ENCODE measurements at regions not wholly inside any gene's neighbourhood (a gene's known extent, or its start where the extent isn't known, plus 50 kb on each side); places are given as distances from the start of the nearest gene placed in this dataset.

- POLR2A ChIA-PET, result no interaction called here
These were observed 179.2 kb upstream of the FERMT1 start for GRCh38 chr20:6302041-6302440.

DNA sequence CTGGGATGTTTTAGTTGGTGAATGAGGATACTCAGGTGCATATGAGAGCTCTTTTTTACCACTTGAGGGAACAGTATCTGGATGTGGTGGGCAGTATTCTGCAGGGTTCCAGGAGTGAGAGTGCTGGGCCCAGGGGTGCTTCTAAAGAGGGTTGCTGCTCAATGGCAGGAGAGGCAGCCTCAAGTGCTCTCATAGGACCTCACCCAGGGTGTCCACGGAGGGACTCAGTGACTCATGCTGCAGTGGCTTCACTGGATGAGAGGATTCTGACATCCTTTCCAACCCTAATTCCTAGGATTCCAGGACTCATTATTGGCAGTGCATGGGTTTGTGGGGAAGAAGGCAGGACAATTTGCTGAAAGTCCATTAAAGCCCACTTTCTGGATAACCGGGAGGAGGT is 176.6 kb upstream of the FERMT1 start:
- no peak for ATAC-seq
- no peak for DNase-seq (ENCODE audit: low read depth in 1 of 2, low spot score in 1 of 2)
- WGBS (ENCODE audit: missing lambda C conversion rate), result 0% methylated on average over 2 of the region's 2 CpGs
- Histone ChIP-seq H3K4me1 (no peaks in the 10 kb centered on the region), H3K9me3 (no peaks in the 10 kb centered on the region), H3K4me2 (no peak overlapping the region), H3K27ac (no peak overlapping the region), H3K4me3 (no peak overlapping the region)
- POLR2A ChIA-PET, result no interaction called here
- CTCF ChIA-PET, result no interaction called here
- FAIRE-seq, result no peak
- TF ChIP-seq HOXB13 (CRISPR knock-in tag; IDR thresholded peaks at IDR 0.05; ENCODE audit: low read depth) (no peak), HMGXB4 (CRISPR knock-in tag; IDR thresholded peaks at IDR 0.05; ENCODE audit: borderline replicate concordance) (no peak), MAZ (IDR thresholded peaks at IDR 0.05; ENCODE audit: borderline replicate concordance, low read depth, low read length) (no peak), CBX8 (IDR thresholded peaks at IDR 0.05) (no peak), ATOH8 (CRISPR knock-in tag; IDR thresholded peaks at IDR 0.05; ENCODE audit: low read depth) (no peak), TFCP2L1 (CRISPR knock-in tag; IDR thresholded peaks at IDR 0.05) (no peak), ELK1 (IDR thresholded peaks at IDR 0.05; ENCODE audit: low read depth, low read length) (no peak)

More at GRCh38 chr20:6302041-6302440, 179.2 kb upstream of the FERMT1 start:
- Histone ChIP-seq H3K4me2 (no peak overlapping the region), H3K4me1 (no peaks in the 10 kb centered on the region), H3K9me3 (no peaks in the 10 kb centered on the region), H3K4me3 (no peak overlapping the region), H3K27ac (no peak overlapping the region)
- FAIRE-seq, result no peak
- ATAC-seq, result no peak
- CTCF ChIA-PET, result no interaction called here
- no peak for TF ChIP-seq GATA3 (IDR thresholded peaks at IDR 0.05; ENCODE audit: borderline replicate concordance)
- TF ChIP-seq, protein P1, sequence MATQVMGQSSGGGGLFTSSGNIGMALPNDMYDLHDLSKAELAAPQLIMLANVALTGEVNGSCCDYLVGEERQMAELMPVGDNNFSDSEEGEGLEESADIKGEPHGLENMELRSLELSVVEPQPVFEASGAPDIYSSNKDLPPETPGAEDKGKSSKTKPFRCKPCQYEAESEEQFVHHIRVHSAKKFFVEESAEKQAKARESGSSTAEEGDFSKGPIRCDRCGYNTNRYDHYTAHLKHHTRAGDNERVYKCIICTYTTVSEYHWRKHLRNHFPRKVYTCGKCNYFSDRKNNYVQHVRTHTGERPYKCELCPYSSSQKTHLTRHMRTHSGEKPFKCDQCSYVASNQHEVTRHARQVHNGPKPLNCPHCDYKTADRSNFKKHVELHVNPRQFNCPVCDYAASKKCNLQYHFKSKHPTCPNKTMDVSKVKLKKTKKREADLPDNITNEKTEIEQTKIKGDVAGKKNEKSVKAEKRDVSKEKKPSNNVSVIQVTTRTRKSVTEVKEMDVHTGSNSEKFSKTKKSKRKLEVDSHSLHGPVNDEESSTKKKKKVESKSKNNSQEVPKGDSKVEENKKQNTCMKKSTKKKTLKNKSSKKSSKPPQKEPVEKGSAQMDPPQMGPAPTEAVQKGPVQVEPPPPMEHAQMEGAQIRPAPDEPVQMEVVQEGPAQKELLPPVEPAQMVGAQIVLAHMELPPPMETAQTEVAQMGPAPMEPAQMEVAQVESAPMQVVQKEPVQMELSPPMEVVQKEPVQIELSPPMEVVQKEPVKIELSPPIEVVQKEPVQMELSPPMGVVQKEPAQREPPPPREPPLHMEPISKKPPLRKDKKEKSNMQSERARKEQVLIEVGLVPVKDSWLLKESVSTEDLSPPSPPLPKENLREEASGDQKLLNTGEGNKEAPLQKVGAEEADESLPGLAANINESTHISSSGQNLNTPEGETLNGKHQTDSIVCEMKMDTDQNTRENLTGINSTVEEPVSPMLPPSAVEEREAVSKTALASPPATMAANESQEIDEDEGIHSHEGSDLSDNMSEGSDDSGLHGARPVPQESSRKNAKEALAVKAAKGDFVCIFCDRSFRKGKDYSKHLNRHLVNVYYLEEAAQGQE (IDR thresholded peaks at IDR 0.05), result no peak
- no peak for TF ChIP-seq JUNB (IDR thresholded peaks at IDR 0.05)
- TF ChIP-seq, protein P2, sequence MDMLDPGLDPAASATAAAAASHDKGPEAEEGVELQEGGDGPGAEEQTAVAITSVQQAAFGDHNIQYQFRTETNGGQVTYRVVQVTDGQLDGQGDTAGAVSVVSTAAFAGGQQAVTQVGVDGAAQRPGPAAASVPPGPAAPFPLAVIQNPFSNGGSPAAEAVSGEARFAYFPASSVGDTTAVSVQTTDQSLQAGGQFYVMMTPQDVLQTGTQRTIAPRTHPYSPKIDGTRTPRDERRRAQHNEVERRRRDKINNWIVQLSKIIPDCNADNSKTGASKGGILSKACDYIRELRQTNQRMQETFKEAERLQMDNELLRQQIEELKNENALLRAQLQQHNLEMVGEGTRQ (IDR thresholded peaks at IDR 0.05), result no peak
- no peak for TF ChIP-seq HMGXB4 (CRISPR knock-in tag; IDR thresholded peaks at IDR 0.05; ENCODE audit: borderline replicate concordance)
- no peak for TF ChIP-seq PHF8 (IDR thresholded peaks at IDR 0.05; ENCODE audit: borderline replicate concordance, low read depth)
- no peak for TF ChIP-seq ATOH8 (CRISPR knock-in tag; IDR thresholded peaks at IDR 0.05; ENCODE audit: low read depth)
- no peak for TF ChIP-seq POLR2AphosphoS2 (conservative IDR thresholded peaks at IDR 0.05; ENCODE audit: low read length)
- no peak for TF ChIP-seq MAFK (IDR thresholded peaks at IDR 0.05; ENCODE audit: partially characterized antibody)
- TF ChIP-seq, protein P3, sequence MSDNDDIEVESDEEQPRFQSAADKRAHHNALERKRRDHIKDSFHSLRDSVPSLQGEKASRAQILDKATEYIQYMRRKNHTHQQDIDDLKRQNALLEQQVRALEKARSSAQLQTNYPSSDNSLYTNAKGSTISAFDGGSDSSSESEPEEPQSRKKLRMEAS (IDR thresholded peaks at IDR 0.05), result no peak
- no peak for TF ChIP-seq MAZ (IDR thresholded peaks at IDR 0.05; ENCODE audit: borderline replicate concordance, low read depth, low read length)
- no peak for TF ChIP-seq HOXA7 (CRISPR knock-in tag; IDR thresholded peaks at IDR 0.05)
- no peak for TF ChIP-seq ZFP36 (IDR thresholded peaks at IDR 0.05; ENCODE audit: borderline replicate concordance, partially characterized antibody)
- TF ChIP-seq CBX8 (IDR thresholded peaks at IDR 0.05), result no peak
- TF ChIP-seq CHD4 (IDR thresholded peaks at IDR 0.05; ENCODE audit: borderline replicate concordance), result no peak
- no peak for TF ChIP-seq HDAC2 (IDR thresholded peaks at IDR 0.05)
- no peak for TF ChIP-seq TFCP2L1 (CRISPR knock-in tag; IDR thresholded peaks at IDR 0.05)
- TF ChIP-seq JUN (IDR thresholded peaks at IDR 0.05), result no peak
- no peak for TF ChIP-seq E2F6 (IDR thresholded peaks at IDR 0.05; ENCODE audit: borderline replicate concordance, low read depth)
- no peak for TF ChIP-seq SREBF2 (IDR thresholded peaks at IDR 0.05)
- no peak for DNase-seq (ENCODE audit: low read depth in 1 of 2, low spot score in 1 of 2)
- WGBS (ENCODE audit: missing lambda C conversion rate), result 9% methylated on average over 3 of the region's 3 CpGs

Measured in A549 (cell line).